GM20000 (cell line): ENCODE measurements at regions not wholly inside any gene's neighbourhood (a gene's known extent, or its start where the extent isn't known, plus 50 kb on each side); places are given as distances from the start of the nearest gene placed in this dataset.

Source experiments
- DNase-seq: peaks from one replicate; pipeline ENCODE4 v3.0.0; 2012; ENCODE audit warnings: low spot score
- TF ChIP-seq, protein P1 (sequence below): IDR thresholded peaks from 2 replicates; pipeline ENCODE4 v1.5.1; 2012; ENCODE audit warnings: mild to moderate bottlenecking, control low read depth; ENCODE audit errors: extremely low read depth, missing control alignments

DNA sequence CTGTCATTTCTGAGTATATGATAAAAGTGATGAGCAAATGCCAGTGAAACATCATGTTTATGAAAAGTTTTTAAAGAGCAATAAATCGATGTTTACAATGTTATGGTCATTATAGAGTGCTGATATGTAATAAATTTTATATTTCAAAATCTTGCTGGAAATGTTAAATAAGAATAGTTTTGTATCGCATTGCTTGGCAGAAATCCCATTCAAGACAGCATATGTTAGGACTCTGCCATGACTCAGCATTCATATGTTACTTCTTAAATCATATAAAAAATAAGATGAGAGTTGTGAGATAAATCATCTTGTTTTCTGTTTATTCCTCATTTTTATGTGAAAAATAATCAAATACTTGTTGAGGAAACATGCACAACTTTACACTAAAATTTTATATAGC is 949.9 kb upstream of the NRXN1 start:
- no peak for DNase-seq
- TF ChIP-seq, protein P1, sequence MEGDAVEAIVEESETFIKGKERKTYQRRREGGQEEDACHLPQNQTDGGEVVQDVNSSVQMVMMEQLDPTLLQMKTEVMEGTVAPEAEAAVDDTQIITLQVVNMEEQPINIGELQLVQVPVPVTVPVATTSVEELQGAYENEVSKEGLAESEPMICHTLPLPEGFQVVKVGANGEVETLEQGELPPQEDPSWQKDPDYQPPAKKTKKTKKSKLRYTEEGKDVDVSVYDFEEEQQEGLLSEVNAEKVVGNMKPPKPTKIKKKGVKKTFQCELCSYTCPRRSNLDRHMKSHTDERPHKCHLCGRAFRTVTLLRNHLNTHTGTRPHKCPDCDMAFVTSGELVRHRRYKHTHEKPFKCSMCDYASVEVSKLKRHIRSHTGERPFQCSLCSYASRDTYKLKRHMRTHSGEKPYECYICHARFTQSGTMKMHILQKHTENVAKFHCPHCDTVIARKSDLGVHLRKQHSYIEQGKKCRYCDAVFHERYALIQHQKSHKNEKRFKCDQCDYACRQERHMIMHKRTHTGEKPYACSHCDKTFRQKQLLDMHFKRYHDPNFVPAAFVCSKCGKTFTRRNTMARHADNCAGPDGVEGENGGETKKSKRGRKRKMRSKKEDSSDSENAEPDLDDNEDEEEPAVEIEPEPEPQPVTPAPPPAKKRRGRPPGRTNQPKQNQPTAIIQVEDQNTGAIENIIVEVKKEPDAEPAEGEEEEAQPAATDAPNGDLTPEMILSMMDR, result no peak

GRCh38 chr2:51976623-51977022 is 944.7 kb upstream of the NRXN1 start:
- DNase-seq, result no peak
- TF ChIP-seq, protein P1, result no peak

GRCh38 chr2:51971136-51971535 is 939.2 kb upstream of the NRXN1 start:
- TF ChIP-seq, protein P1, result no peak

DNA sequence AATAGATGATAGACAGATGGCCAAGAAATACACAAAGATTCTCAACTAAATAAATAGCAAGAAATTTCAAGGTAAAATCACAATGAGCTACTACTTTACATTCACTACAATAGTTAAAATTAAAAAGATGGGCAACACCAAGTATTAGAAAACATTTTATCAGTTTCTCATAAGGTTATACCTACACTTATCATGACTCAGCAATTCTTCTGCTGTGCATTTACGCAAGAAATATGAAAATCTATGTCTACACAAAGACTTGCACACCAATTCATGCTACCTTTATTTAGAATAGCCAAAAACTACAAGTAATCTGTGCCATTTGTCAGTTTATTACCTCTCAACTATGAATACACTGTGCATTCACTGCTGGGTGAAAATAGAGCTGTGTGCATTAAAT is 937.4 kb upstream of the NRXN1 start:
- no peak for DNase-seq
- TF ChIP-seq, protein P1, result no peak

More at GRCh38 chr2:51971136-51971535, 939.2 kb upstream of the NRXN1 start:
- DNase-seq, result no peak

GRCh38 chr2:51960841-51961335 is 929.0 kb upstream of the NRXN1 start:
- TF ChIP-seq, protein P1, result no peak
- no peak for DNase-seq

DNA sequence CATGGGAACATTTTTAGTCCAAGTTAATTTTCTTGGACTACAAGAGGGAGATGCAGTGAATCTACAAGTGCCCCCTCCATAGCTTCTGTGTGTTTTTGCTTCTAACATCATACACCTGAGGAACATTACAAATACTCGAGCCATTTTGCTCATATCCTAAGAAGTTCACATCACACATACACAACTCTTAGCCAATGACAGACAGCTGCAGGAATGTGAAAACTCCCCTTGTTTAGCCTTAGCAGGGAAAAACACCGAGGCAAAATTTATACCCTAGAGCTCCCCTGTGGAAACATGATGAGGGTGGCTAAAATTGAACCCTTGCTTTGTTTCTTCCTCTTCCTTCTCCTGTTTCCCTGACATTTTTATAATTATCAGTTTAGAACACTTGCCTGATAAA is 928.3 kb upstream of the NRXN1 start:
- DNase-seq, result no peak
- TF ChIP-seq, protein P1, result no peak

- DNase-seq, result no peak
- TF ChIP-seq, protein P1, result no peak
These were observed 927.8 kb upstream of the NRXN1 start for GRCh38 chr2:51959696-51960095.
